ENCODE measurements at regions not wholly inside any gene's neighbourhood (a gene's known extent, or its start where the extent isn't known, plus 50 kb on each side); places are given as distances from the start of the nearest gene placed in this dataset.
"Not testable (repeated sequence)": the region's sequence is repeated elsewhere in the genome, so short reads cannot be mapped to it uniquely, and the experiment has no call there.

- TF ChIP-seq ZFX (IDR thresholded peaks at IDR 0.05) = no peak
- no peak for TF ChIP-seq CTCF (conservative IDR thresholded peaks at IDR 0.05)
- no peak overlapping the region for H3K27ac ChIP-seq
Measured at GRCh38 chr16:86227801-86228200, 282.5 kb upstream of the FOXF1 start.

DNA sequence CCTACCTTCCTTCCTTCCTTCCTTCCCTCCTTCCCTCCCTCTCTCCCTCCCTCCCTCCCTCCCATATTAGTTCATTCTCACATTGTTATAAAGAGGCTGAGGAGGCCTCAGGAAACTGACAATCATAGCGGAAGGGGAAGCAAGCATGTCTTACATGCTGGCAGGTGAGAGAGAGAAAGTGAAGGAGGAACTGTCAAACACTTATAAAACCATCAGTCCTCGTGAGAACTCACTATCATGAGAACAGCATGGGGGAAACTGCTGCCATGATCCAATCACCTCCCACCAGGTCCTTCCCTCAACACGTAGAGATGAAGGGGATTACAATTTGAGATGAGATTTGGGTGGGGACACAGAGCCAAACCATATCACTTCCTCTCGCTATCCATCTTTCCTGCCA lies 281.6 kb upstream of the FOXF1 start:
- TF ChIP-seq CTCF (conservative IDR thresholded peaks at IDR 0.05) (no peak), ZFX (IDR thresholded peaks at IDR 0.05) (no peak)

GRCh38 chr16:86229283-86229682 lies 281.0 kb upstream of the FOXF1 start:
- TF ChIP-seq CTCF (conservative IDR thresholded peaks at IDR 0.05) (no peak), ZFX (IDR thresholded peaks at IDR 0.05) (no peak)
- H3K27ac ChIP-seq = no peak overlapping the region

More for the DNA sequence above, 281.6 kb upstream of the FOXF1 start:
- H3K27ac ChIP-seq = no peak overlapping the region

GRCh38 chr16:86229866-86230656 lies 280.3 kb upstream of the FOXF1 start:
- TF ChIP-seq CTCF (conservative IDR thresholded peaks at IDR 0.05) = no peak
- no peak for TF ChIP-seq ZFX (IDR thresholded peaks at IDR 0.05)
- H3K27ac ChIP-seq = no peak overlapping the region

GRCh38 chr16:86231321-86231995 lies 278.9 kb upstream of the FOXF1 start:
- no peak overlapping the region for H3K27ac ChIP-seq
- TF ChIP-seq ZFX (IDR thresholded peaks at IDR 0.05) (no peak), CTCF (conservative IDR thresholded peaks at IDR 0.05) (no peak)

DNA sequence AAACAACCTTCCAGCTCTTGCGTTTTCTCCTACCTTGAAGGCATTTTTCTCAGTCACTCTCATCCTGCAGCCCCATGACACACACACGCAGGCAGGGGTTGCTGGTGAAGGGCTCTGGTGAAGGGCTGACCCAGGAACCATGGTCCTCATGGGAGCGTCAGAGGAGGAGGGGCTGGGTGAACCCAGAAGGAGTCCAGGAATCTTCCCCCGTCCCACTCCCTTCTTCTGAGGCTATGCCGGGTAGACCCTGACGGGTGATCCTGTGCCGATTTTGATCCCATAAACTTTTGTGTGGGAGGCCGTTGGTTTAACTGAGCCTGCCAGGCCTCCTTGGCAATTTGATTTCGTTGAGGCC lies 278.4 kb upstream of the FOXF1 start:
- H3K27ac ChIP-seq = no peak overlapping the region
- TF ChIP-seq ZFX (IDR thresholded peaks at IDR 0.05) = no peak

GRCh38 chr16:86232496-86232895 lies 277.8 kb upstream of the FOXF1 start:
- TF ChIP-seq CTCF (conservative IDR thresholded peaks at IDR 0.05) (no peak), ZFX (IDR thresholded peaks at IDR 0.05) (no peak)
- H3K27ac ChIP-seq = no peak overlapping the region

- not testable (repeated sequence) for H3K27ac ChIP-seq
Measured at GRCh38 chr16:86233506-86233905, 276.8 kb upstream of the FOXF1 start.

Measured in C4-2B (cell line).